HG02852 (cell line): ENCODE measurements at regions not wholly inside any gene's neighbourhood (a gene's known extent, or its start where the extent isn't known, plus 50 kb on each side); places are given as distances from the start of the nearest gene placed in this dataset.

Experiments used
- ATAC-seq: cut with Tn5 transposase; IDR thresholded peaks from one replicate; pipeline ENCODE4 v1.9.1; 2021; ENCODE audit warnings: mild to moderate bottlenecking, moderate library complexity; ENCODE audit not compliant: unreplicated experiment

DNA sequence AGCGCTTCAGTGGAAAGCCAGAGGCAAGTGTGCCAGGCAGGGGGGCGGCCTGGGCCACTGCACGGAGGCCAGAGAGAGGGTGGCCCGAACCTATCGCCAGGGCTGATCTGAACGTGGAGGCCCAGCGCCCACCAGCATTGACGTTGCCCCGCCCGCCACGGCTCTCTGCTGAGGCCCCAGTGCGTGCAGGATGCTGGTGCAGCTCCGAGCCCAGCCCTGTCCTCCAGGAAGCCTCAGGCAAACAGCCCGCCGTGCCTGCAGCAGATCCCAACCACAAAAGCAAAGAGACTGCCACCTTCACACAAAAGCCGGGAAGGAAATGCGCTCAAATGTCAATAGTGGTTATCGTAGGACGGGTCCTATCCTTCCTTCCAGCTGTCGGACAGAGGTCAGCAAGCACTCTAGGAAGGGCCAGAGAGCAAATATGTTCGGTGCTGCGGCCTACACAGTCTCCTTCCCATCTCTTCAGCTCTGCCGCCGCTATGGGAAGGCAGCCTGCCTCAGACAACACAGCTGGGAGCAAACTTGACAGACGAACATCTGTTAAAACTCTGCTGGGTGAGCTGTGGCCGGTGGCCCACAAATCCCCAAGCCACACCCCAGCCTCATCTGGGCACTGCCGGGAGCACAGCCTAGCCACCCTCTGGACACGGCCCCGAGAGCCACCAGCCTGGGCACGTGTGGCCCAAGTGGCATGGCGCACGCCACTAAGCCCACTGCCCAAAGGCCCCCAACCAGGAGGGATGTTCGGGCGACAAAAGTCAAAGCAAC, 146.2 kb downstream of the CRYBB2 start:
- ATAC-seq = no peak

DNA sequence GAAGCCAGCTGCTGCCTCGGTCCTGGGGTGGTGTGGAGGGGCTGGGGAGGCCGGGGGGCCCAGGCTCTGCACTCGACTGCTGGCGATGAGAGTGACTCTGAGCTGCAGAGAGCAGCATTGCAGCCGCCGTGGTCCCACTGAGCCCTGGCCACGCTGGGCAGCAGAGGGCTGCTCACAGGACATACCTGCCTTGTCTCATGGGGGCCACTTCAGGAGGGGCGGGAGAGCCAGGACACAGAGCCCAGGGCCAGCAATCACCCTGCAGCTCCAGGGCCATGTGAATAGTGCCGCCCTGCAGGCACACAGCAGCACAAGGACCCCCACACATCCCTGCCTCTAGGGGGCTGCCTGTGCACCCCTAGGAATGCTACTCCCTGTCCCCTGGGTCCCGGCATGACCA, 147.0 kb downstream of the CRYBB2 start:
- ATAC-seq = no peak

DNA sequence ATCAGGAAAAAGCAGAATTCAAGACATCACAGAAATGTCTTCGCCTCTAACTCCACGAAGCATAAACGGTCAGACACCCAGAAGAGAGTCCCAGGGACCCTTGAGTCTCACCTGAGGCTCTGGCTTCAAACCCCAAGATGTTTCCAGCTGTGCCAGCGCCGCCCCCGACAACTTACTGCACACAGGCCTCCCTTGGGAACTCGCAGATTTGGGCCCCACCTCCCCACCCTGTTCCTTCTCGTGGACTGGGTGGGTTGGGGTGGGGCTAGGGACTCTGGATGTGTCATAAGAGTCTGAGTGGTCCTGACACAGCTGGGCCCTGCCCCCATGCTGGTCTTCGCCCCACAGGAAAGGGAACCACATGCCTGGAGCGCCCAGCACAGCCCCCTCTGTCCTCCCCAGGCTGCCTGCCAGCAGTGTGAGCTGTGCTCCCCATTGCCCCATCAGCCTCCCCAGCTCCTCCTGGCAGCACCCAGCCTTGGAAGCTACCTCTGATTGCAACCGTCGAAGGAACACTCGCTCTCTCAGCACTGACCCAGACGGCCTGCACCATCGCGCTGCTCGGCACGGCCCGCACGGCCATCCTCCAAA, 147.5 kb downstream of the CRYBB2 start:
- ATAC-seq = no peak

DNA sequence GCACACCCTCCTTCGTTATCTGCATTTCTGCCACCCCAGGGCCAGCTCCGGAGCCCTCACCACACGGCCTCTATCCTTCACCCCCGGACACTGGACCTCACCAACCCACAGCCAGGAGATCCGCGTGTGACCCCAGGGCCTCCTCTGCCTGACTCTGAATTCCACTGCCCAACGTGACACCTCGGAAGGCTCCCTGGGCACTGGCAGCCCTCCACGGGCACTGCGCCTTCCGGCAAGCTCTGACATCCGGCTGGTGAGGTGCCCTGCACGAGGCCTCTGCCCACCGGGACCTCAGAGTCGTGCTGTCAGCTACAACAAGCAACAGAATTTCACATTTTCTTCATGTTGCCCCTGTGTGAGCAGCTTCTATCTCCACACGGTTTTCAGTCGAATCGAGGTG, 148.3 kb downstream of the CRYBB2 start:
- ATAC-seq = no peak

DNA sequence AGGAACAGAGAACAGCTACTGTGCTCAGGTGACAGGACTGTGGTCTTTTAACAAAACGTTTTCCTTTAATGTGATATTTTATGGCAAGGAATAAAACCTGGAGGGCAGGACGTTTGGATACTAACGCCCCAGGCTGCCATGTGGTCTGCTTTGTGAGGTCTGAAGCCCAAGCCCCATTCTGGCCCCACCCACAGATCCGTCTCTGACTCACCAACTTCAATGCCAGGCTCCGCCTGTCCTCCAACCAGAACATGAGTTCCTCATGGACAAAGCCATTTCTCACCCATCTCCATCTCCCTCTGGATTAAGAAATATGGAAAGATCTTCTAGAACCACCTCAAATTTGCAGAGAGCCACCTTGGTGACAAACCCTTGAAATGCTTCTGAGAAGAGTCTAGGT, 148.8 kb downstream of the CRYBB2 start:
- no peak for ATAC-seq

DNA sequence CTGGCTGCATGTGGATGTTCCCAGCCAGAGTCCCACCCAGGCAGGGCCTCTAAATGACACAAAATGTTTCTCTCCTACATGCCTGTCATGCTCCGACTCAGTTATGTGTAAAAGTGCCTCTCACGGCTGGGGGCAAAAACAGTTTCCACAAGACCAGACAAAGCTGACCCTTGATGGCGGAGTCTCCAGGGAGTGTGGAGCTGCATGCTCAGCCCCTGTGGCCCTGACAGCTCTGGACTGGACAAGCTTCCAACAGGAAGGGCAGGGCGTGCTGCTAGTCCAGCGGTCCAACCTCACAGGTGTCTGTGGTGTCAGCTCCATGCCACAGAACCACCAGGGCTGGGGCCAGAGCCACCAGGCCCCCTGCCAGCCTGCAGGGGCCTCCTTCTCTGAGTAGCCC, 149.6 kb downstream of the CRYBB2 start:
- ATAC-seq = no peak

DNA sequence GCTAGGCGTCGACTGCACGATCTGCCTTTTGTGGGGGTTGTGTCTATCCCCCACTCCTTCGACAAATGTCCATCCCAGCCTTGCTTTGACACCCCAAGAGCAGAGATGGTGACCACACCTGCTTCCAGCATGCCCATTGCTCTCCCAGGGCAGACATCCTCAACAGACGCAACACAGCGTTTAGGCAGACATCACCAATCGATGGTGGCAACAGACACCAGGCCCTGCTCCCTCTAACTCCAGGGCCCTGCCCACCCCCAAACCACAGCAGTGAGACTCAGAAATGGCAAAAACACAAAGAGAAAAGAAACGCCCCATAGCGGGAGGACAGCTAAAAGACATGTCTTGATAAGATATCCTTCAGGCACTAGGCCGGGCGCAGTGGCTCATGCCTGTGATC, 150.9 kb downstream of the CRYBB2 start:
- ATAC-seq = no peak

DNA sequence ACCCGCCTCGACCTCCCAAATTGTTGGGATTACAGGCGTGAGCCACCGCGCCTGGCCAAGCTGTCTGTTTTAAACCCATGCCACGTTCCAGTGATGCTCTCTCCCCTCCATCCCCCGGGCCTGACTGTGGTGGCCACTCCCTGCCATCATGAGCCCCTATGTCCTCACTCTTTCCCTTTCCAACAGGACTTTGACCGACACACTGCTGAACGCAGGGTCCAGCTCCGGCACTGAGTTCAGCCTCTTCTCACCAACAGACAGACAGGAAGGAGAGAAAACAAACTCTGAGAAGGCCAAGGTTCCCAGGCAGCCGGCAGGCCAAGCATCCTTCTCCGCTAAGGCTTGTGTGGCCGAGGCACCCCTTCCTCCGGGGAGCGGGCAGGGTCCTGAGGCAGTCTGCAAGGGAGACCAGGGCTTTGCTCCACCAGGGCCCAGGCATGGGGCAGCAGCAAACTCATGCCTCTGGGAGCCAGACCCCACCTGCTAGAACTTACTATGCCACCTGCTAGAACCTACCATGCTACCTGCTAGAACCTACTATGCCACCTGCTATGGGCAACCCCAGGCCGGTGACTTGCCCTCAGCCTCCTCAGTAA, 152.7 kb downstream of the CRYBB2 start:
- ATAC-seq = no peak

DNA sequence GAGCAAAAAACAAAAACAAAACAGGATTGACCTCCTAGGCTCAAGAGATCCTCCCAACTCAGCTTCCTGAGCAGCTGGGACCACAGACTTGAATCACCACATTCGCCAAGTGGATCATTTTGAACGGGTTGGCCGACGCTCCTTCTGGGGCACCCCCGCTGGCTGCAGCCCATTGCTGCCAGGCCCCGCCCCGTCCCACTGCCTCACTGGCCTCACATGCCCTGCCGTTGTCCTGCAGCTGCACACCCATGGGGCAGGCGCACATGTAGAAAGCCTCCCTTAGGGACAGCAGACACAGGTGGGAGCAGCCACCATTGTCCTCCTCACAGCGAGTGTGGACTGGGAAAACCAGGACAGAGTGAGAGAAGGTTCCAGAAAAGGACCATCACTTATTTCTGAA, 154.5 kb downstream of the CRYBB2 start:
- no peak for ATAC-seq

DNA sequence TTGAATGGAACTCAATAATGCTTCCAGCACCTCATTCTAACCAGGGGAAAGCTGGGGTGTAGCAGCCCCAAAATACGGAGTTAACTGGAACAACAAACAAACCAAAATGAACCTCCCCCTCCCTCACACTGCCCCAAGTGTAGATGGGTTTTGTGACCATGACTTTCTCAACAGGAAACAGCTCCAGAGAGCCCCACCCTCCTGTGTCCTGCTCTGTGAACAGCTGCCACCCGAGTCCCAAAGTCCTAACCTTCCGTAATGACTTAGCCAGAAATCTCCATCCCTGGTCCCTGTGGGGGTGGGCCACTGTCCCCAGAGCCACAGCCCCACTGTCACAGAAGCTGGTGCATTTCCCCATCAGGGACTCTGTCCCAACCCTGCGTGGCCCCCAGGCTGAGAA, 155.4 kb downstream of the CRYBB2 start:
- ATAC-seq = no peak

DNA sequence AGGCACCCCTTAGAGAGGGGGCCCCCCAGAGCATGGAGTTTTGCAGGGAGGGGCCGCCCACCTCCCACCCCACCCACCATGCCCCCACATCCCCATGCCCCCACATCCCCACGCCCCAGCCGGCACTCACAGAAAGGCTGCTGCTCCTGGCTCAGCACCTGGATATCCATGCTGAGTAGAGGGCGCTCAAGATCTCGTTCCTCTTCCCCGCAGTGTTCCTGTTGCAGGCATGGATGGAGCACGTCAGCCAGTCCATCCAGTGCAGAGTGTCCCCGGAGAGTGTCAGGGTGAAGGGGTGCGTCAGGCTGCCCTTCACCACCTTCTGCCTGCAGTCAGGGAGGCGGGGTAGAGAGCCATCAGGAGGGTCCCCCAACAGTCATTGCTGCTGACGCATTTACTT, 156.2 kb downstream of the CRYBB2 start:
- ATAC-seq = no peak

DNA sequence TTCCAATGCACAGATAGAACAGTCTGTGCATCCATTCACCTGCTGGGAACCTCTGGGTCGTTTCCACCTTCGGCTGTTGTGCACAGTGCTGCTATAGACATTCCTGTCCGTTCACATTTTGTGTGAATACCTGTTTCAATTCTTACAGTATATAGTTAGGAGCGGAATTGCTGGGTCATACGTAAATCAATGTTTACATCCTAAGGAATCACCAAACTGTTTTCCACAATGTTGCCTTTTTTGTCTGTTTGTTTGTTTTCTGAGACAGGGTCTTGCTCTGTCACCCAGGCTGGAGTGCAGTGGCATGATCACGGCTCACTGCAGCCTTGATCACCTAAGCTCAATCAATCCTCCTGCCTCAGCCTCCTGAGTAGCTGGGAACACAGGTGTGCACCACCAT, 158.3 kb downstream of the CRYBB2 start:
- no peak for ATAC-seq

DNA sequence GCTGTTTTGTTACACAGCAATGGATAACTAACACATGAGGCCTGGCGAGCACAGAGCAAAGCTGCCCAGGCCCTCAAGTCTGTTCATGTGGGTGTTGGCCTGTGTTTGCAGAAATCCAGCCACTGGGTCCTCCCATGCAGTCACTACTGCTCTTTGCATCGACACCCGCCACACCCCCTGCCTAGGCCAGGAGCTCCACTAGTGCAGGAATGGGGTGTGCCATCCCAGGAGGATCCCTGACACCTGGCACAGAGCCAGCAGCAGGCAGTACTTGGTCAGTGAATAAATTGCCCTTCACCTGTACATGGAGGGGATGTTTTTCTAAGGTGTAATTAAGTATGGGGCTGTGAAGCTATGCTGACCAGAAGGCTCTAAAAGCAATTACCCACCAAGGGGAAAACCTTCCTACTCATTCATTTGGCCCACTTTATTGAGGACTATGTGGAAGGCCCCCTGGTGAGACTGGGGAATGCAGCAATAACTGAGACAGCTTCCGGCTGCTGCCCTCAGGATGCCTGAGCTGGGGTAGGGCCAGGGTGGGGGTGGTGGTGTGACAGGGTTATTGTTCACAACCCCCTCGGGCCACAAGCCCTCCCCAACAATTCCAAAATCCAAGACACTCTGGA, 160.8 kb downstream of the CRYBB2 start:
- no peak for ATAC-seq

DNA sequence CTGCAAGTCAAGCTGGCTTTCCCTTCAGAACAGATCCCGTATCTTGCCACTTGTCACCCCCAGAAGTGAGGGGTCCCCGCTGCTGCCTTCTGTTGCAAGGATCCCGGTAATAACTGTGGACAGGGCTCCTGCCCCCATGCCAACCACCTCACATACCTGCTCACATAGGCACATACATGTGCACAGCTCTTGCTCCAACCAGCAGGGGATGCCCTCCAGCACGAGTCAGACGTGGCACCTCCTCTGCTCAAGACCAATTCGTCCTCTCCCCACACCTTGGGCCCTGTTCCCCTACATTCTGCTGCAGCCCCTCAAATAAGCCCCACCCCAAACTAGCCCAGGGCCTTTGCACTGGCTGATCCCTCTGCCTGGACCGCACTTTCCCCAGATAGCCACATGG, 163.3 kb downstream of the CRYBB2 start:
- ATAC-seq = no peak

DNA sequence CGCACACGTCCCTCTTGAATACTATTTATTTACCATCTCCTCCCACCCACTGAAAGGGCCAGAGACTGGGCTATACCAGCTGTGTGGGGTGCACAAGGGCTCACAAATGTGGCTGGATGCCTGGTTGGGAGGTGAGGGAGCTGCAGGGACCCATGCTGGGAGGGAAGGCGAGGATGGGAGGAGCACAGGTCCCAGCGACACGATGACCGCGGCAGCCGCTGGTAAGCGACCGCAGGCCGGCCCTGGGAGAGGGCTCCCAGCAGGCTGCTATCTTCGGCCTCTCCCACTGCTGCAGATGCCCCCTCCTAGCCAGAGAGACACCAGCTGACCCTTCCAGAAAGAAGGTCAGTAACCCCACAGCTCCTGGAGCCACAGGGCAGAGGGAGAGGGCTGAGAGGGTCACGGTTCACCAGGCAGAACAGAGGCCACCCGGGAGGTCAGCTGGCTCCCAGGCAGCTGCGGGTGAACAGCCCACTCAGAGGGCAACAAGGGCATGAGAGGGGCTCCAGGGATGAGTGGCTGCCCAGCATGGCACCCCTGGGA, 163.9 kb downstream of the CRYBB2 start:
- ATAC-seq = no peak

DNA sequence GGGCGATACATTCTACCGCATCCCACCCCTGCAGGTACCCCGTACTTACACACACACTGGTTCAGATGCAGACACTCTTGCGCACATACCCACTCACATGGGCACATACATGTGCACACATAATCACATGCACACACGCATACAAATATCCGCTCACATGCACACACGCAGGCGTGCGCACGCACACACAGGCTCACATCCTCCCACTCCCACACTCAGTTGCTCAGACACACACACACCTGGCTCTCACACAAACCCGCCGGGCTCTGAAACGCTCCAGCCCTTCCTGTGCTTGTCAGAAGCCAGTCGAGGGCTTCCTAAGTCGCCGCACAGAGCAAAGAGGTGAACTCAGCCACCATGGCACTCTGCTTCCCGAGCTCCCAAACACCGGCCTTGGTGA, 164.5 kb downstream of the CRYBB2 start:
- ATAC-seq = no peak

DNA sequence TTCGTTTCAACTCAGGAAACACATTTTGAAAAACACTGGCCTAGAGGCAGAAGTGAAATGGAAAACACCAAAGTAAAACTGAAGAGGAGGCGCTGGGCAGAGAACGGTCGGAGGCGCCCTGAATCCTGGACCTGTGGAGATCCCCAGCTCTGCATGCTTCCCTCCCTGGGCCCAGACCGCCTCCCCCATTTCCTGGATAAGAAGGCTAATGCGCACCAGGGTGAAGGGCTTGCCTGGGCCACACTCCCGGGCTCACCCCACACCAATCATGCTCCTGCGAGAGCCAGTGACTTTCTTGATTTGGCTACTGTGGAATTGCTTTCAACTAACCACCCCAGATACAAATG, 167.1 kb downstream of the CRYBB2 start:
- ATAC-seq = no peak

DNA sequence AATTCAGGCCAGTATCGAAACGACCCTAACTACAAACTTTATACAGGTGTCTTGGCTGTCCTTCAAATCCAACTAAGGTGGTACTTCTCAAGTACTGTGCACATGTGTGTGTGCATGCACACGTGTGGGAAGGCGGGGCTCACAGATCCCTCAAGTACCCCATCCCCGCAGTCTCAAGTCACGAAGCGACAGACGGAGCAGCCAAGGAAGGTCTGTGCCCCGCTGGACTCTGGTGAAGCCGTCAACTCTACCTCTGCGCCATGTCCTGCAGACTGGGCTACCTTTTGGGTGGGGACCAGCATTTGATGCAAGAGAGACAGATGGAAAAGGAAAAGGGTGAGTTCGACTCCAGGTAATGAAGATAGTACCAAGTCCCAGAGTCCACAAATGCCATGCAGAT, 169.0 kb downstream of the CRYBB2 start:
- ATAC-seq = no peak

DNA sequence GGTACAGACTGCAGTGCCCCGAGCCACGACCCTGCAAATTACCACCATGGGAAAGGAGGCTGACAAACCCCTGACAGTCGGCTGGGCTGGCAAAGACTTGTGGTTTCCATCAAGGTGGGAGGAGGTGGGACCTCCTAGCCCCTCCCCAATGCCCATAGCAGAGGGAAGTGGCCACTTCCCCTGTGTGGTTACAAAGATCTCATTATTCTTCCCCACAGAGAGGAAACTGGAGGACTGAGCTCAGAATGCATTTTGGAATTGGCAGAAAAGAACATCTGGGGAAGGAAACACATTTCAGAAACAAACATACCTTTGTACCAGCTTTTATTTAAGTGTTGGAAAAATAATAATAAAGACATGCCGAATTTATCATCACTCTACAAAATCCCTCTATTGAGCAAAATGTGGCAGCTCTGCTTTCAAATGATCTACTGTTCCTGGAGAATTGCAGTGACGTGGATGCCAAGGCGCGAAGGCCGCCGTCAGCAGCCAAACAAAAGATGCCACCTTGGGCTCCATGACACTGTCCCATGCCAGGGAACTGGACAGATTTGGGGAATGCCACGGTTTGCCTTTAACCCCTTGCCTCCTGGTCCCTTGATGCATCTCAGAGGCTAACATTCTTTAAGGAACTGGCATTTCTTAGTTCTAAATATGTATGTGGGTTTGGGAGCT, 169.6 kb downstream of the CRYBB2 start:
- no peak for ATAC-seq

DNA sequence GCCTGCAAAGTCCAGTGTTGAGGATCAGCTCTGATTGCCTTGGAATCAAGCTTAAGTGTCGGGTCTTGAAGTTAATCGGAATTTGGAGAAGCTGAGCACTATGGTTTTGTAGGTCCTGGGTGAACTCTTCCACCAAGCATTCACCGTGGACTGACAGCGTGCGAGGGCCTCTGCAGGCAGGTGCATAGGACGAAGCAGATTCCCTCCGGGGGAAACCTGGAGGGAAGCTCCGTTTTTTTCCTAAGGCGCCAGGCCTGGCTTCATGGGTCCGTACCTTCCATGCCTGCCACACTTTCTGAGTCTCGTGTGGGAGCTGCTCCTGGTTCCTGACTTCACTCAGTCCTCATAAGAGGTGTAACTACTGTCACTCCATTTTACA, 170.1 kb downstream of the CRYBB2 start:
- no peak for ATAC-seq
